ENCODE measurements at regions not wholly inside any gene's neighbourhood (a gene's known extent, or its start where the extent isn't known, plus 50 kb on each side); places are given as distances from the start of the nearest gene placed in this dataset.

DNA sequence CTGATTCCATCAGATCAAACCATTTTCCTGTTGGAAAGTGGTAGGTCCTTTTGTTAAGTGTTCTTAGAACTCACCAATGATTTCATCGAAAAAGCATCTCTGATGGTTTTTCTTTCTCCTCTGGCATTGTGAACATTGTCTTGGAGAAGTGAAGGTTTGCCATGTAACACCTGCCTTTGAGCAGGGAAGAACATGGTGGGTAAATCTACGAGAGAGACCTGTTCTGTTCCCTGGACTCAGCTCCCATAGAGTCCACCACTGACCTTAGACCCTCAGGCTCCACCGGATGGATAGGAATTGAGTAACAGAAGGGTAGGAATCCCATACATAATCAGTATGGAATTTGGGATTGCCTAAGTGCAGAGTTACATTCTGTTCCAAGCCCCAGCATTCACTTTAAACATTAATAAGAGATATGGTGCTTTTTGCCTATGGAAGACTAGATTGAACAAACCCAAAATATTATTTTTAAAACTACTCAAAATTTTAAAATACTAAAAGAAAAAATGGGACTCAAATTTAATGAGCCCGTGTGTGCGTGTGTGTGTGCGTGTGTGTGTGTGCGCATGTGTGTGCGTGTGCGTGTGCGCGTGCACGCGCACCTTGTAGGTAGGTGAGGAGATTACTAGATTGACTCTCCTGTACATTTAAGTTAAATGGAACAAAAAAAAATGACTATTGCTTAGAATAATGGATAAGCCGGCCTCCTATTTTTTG is 92.0 kb downstream of the C9orf152 start (continued):
- no peak for TF ChIP-seq EED (CRISPR knock-in tag; IDR thresholded peaks at IDR 0.05)
- no peak for TF ChIP-seq ZNF17 (CRISPR knock-in tag; IDR thresholded peaks at IDR 0.05)
- peak; percentile 57; the same call in 1 of the 2 replicates for TF ChIP-seq ZKSCAN8 (CRISPR knock-in tag; IDR thresholded peaks at IDR 0.05; ENCODE audit: borderline replicate concordance)
- TF ChIP-seq, protein P1, sequence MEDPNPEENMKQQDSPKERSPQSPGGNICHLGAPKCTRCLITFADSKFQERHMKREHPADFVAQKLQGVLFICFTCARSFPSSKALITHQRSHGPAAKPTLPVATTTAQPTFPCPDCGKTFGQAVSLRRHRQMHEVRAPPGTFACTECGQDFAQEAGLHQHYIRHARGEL (CRISPR knock-in tag; IDR thresholded peaks at IDR 0.05) = no peak
- no peak for TF ChIP-seq ZNF782 (CRISPR knock-in tag; IDR thresholded peaks at IDR 0.05; ENCODE audit: borderline replicate concordance)
- TF ChIP-seq ZNF567 (CRISPR knock-in tag; IDR thresholded peaks at IDR 0.05; ENCODE audit: borderline replicate concordance) = no peak
- no peak; the same call in 1 of the 2 replicates for TF ChIP-seq ZMYM3 (CRISPR knock-in tag; IDR thresholded peaks at IDR 0.05)
- no peak for TF ChIP-seq ZFP36L1 (CRISPR knock-in tag; IDR thresholded peaks at IDR 0.05)
- peak; percentile 92 for TF ChIP-seq MIXL1 (CRISPR knock-in tag; IDR thresholded peaks at IDR 0.05)
- no peak for TF ChIP-seq ZKSCAN5 (CRISPR knock-in tag; IDR thresholded peaks at IDR 0.05)
- peak; percentile 58 for TF ChIP-seq PPARG (CRISPR knock-in tag; conservative IDR thresholded peaks at IDR 0.05)
- TF ChIP-seq ZFP62 (CRISPR knock-in tag; IDR thresholded peaks at IDR 0.05) = no peak
- TF ChIP-seq, protein P2, sequence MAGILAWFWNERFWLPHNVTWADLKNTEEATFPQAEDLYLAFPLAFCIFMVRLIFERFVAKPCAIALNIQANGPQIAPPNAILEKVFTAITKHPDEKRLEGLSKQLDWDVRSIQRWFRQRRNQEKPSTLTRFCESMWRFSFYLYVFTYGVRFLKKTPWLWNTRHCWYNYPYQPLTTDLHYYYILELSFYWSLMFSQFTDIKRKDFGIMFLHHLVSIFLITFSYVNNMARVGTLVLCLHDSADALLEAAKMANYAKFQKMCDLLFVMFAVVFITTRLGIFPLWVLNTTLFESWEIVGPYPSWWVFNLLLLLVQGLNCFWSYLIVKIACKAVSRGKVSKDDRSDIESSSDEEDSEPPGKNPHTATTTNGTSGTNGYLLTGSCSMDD (CRISPR knock-in tag; IDR thresholded peaks at IDR 0.05) = no peak
- TF ChIP-seq ZSCAN22 (CRISPR knock-in tag; IDR thresholded peaks at IDR 0.05) = no peak
- TF ChIP-seq DNMT3B (CRISPR knock-in tag; conservative IDR thresholded peaks at IDR 0.05) = no peak
- TF ChIP-seq NR1H2 (CRISPR knock-in tag; IDR thresholded peaks at IDR 0.05; ENCODE audit: borderline replicate concordance, low read depth) = no peak
- no peak; the same call in 1 of the 2 replicates for TF ChIP-seq ZNF264 (CRISPR knock-in tag; IDR thresholded peaks at IDR 0.05)
- TF ChIP-seq, protein P3, sequence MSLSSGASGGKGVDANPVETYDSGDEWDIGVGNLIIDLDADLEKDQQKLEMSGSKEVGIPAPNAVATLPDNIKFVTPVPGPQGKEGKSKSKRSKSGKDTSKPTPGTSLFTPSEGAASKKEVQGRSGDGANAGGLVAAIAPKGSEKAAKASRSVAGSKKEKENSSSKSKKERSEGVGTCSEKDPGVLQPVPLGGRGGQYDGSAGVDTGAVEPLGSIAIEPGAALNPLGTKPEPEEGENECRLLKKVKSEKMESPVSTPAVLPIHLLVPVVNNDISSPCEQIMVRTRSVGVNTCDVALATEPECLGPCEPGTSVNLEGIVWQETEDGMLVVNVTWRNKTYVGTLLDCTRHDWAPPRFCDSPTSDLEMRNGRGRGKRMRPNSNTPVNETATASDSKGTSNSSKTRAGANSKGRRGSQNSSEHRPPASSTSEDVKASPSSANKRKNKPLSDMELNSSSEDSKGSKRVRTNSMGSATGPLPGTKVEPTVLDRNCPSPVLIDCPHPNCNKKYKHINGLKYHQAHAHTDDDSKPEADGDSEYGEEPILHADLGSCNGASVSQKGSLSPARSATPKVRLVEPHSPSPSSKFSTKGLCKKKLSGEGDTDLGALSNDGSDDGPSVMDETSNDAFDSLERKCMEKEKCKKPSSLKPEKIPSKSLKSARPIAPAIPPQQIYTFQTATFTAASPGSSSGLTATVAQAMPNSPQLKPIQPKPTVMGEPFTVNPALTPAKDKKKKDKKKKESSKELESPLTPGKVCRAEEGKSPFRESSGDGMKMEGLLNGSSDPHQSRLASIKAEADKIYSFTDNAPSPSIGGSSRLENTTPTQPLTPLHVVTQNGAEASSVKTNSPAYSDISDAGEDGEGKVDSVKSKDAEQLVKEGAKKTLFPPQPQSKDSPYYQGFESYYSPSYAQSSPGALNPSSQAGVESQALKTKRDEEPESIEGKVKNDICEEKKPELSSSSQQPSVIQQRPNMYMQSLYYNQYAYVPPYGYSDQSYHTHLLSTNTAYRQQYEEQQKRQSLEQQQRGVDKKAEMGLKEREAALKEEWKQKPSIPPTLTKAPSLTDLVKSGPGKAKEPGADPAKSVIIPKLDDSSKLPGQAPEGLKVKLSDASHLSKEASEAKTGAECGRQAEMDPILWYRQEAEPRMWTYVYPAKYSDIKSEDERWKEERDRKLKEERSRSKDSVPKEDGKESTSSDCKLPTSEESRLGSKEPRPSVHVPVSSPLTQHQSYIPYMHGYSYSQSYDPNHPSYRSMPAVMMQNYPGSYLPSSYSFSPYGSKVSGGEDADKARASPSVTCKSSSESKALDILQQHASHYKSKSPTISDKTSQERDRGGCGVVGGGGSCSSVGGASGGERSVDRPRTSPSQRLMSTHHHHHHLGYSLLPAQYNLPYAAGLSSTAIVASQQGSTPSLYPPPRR (CRISPR knock-in tag; IDR thresholded peaks at IDR 0.05; ENCODE audit: borderline replicate concordance) = peak; percentile 54; the same call in 1 of the 2 replicates
- no peak for TF ChIP-seq DR1 (CRISPR knock-in tag; IDR thresholded peaks at IDR 0.05)
- TF ChIP-seq, protein P4, sequence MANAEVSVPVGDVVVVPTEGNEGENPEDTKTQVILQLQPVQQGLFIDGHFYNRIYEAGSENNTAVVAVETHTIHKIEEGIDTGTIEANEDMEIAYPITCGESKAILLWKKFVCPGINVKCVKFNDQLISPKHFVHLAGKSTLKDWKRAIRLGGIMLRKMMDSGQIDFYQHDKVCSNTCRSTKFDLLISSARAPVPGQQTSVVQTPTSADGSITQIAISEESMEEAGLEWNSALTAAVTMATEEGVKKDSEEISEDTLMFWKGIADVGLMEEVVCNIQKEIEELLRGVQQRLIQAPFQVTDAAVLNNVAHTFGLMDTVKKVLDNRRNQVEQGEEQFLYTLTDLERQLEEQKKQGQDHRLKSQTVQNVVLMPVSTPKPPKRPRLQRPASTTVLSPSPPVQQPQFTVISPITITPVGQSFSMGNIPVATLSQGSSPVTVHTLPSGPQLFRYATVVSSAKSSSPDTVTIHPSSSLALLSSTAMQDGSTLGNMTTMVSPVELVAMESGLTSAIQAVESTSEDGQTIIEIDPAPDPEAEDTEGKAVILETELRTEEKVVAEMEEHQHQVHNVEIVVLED (CRISPR knock-in tag; IDR thresholded peaks at IDR 0.05; ENCODE audit: borderline replicate concordance) = no peak
- no peak for TF ChIP-seq FOXK2 (IDR thresholded peaks at IDR 0.05)
